OCI-LY7 (cell line): ENCODE measurements at regions not wholly inside any gene's neighbourhood (a gene's known extent, or its start where the extent isn't known, plus 50 kb on each side); places are given as distances from the start of the nearest gene placed in this dataset.

Source experiments
- BruUV-seq: library from RNA; stranded (reverse); fragments of 400-500 nt; replicated peaks from 2 replicates; lab custom pipeline; 2021; lab: Mats Ljungman, UMichigan
- CTCF ChIA-PET: fragments of 300-600 bp; sonication (Branson Sonifier 250); formaldehyde crosslinking; loops from one replicate; lab custom pipeline; 2022; ENCODE audit warnings: antibody characterized with exemption; ENCODE audit not compliant: unreplicated experiment; lab: Charles Lee
- POLR2A ChIA-PET: fragments of 300-600 bp; sonication (Branson Sonifier 250); formaldehyde crosslinking; loops from one replicate; lab custom pipeline; 2022; ENCODE audit warnings: antibody characterized with exemption; lab: Charles Lee
- DNase-seq: peaks from one replicate; pipeline ENCODE4 v3.0.0-alpha.2; 2015; ENCODE audit warnings: low spot score
- H2AFZ ChIP-seq: fragments of 200-600 bp; sonication (generic), shearing (Covaris generic); 2 replicates; pipeline ENCODE4 v1.6.1; 2014; ENCODE audit warnings: mild to moderate bottlenecking, antibody characterized with exemption, low read length, moderate library complexity
- H3K27ac ChIP-seq: fragments of 200-600 bp; sonication (generic); 2 replicates; pipeline ENCODE4 v1.5.1; 2014; ENCODE audit warnings: mixed run types, low read depth, mild to moderate bottlenecking, moderate library complexity, low read length, inconsistent platforms; ENCODE audit not compliant: poor library complexity, severe bottlenecking
- H3K36me3 ChIP-seq: fragments of 200-600 bp; sonication (generic); 2 replicates; pipeline ENCODE4 v1.6.1; 2014; ENCODE audit warnings: mild to moderate bottlenecking, antibody characterized with exemption, low read length, moderate library complexity, mixed read lengths; ENCODE audit not compliant: insufficient read depth
- H3K4me1 ChIP-seq: fragments of 200-600 bp; sonication (generic); 2 replicates; pipeline ENCODE4 v1.5.1; 2014; ENCODE audit warnings: mild to moderate bottlenecking, low read length; ENCODE audit not compliant: insufficient read depth, poor library complexity, severe bottlenecking
- H3K4me2 ChIP-seq: fragments of 200-600 bp; sonication (generic); 2 replicates; pipeline ENCODE4 v1.6.1; 2014; ENCODE audit warnings: mild to moderate bottlenecking, low read length
- H3K4me3 ChIP-seq: fragments of 200-600 bp; sonication (generic); 2 replicates; pipeline ENCODE4 v1.5.1; 2014; ENCODE audit warnings: mild to moderate bottlenecking, low read depth, low read length; ENCODE audit not compliant: poor library complexity, severe bottlenecking
- H3K79me2 ChIP-seq: fragments of 200-600 bp; sonication (generic); 2 replicates; pipeline ENCODE4 v1.6.1; 2016; ENCODE audit warnings: low read depth, mild to moderate bottlenecking, low read length, moderate library complexity, mixed read lengths; ENCODE audit not compliant: insufficient read depth
- H3K9me2 ChIP-seq: fragments of 200-600 bp; sonication (generic); 2 replicates; pipeline ENCODE4 v1.6.1; 2016; ENCODE audit warnings: mild to moderate bottlenecking, low read length, mixed read lengths; ENCODE audit not compliant: insufficient read depth
- H3K9me3 ChIP-seq: fragments of 200-600 bp; sonication (generic); 2 replicates; pipeline ENCODE4 v1.6.1; 2014; ENCODE audit warnings: mild to moderate bottlenecking, mixed run types, low read length, mixed read lengths
- H4K20me1 ChIP-seq: fragments of 200-600 bp; sonication (generic); 2 replicates; pipeline ENCODE4 v1.6.1; 2014; ENCODE audit warnings: mild to moderate bottlenecking, antibody characterized with exemption, low read length, moderate library complexity, mixed read lengths; ENCODE audit not compliant: insufficient read depth
- CTCF ChIP-seq: fragments of 200-600 bp; sonication (generic); conservative IDR thresholded peaks from 2 replicates; pipeline ENCODE4 v1.5.1; 2014; ENCODE audit warnings: mild to moderate bottlenecking, antibody characterized with exemption, low read length, moderate library complexity, mixed read lengths
- EZH2phosphoT487 ChIP-seq: fragments of 200-600 bp; sonication (generic); IDR thresholded peaks from 2 replicates; pipeline ENCODE4 v1.6.1; 2018; ENCODE audit warnings: low read depth, borderline replicate concordance, mild to moderate bottlenecking, mixed run types, antibody characterized with exemption, low read length, moderate library complexity, mixed read lengths
- intact Hi-C: fragments of 100-400 bp; cut with micrococcal nuclease; formaldehyde crosslinking; loops from one replicate; pipeline ENCODE4 v1.10.0; 2022; ENCODE audit not compliant: unreplicated experiment

GRCh38 chr4:18798123-18798522 is 776.6 kb upstream of the LCORL start:
- H2AFZ ChIP-seq: no peak overlapping the region
- H3K79me2 ChIP-seq: no peaks in the 10 kb centered on the region
- no peaks in the 10 kb centered on the region for H3K4me1 ChIP-seq
- no TSS peak for BruUV-seq
- H3K27ac ChIP-seq: no peak overlapping the region
- TF ChIP-seq CTCF (no peak), EZH2phosphoT487 (no peak)
- H3K4me3 ChIP-seq: no peak overlapping the region
- H4K20me1 ChIP-seq: no peaks in the 10 kb centered on the region
- no peaks in the 10 kb centered on the region for H3K9me3 ChIP-seq
- DNase-seq: no peak
- H3K4me2 ChIP-seq: no peak overlapping the region
- H3K9me2 ChIP-seq: no peaks in the 10 kb centered on the region
- intact Hi-C loops: no loop called here
- ChIA-PET CTCF (no interaction called here), POLR2A (no interaction called here)
- H3K36me3 ChIP-seq: no peaks in the 10 kb centered on the region

GRCh38 chr4:18795794-18796193 is 774.2 kb upstream of the LCORL start:
- no peak overlapping the region for H3K4me2 ChIP-seq
- H3K4me3 ChIP-seq: no peak overlapping the region
- ChIA-PET POLR2A (interaction anchor here (0.6 to 1.5 kb wide), 2 partner anchors 69 to 394 kb away, joined by 3 to 4 read pairs; no protein-coding TSS in a partner anchor), CTCF (no interaction called here)
- H3K9me3 ChIP-seq: no peaks in the 10 kb centered on the region
- no peaks in the 10 kb centered on the region for H4K20me1 ChIP-seq
- H3K36me3 ChIP-seq: no peaks in the 10 kb centered on the region
- intact Hi-C loops: no loop called here
- TF ChIP-seq CTCF: no peak
- TF ChIP-seq EZH2phosphoT487: no peak
- no peak overlapping the region for H2AFZ ChIP-seq
- no peak overlapping the region for H3K27ac ChIP-seq
- H3K9me2 ChIP-seq: no peaks in the 10 kb centered on the region
- no peaks in the 10 kb centered on the region for H3K79me2 ChIP-seq
- DNase-seq: no peak
- no TSS peak for BruUV-seq
- no peaks in the 10 kb centered on the region for H3K4me1 ChIP-seq

GRCh38 chr4:18777190-18777930 is 755.8 kb upstream of the LCORL start:
- intact Hi-C loops: no loop called here
- ChIA-PET CTCF (no interaction called here), POLR2A (interaction anchor here (0.5 to 0.6 kb wide), 2 partner anchors 358 to 1517 kb away, joined by 3 to 4 read pairs; no protein-coding TSS in a partner anchor)
- Histone ChIP-seq H2AFZ (no peak overlapping the region), H3K4me2 (no peak overlapping the region), H3K27ac (no peak overlapping the region), H3K36me3 (no peaks in the 10 kb centered on the region), H3K9me2 (no peaks in the 10 kb centered on the region), H3K4me3 (no peak overlapping the region), H4K20me1 (no peaks in the 10 kb centered on the region), H3K4me1 (peaks cover 10% of the 10 kb centered on the region), H3K79me2 (no peaks in the 10 kb centered on the region), H3K9me3 (peaks cover 18% of the 10 kb centered on the region)
- DNase-seq: no peak
- no peak for TF ChIP-seq EZH2phosphoT487
- no TSS peak for BruUV-seq
